Kidney capillary endothelial cell (primary cell): ENCODE measurements at regions not wholly inside any gene's neighbourhood (a gene's known extent, or its start where the extent isn't known, plus 50 kb on each side); places are given as distances from the start of the nearest gene placed in this dataset.

ENCODE experiments used
- DNase-seq: peaks from one replicate; pipeline ENCODE4 v3.0.0-alpha.2; 2018; ENCODE audit warnings: low spot score

DNA sequence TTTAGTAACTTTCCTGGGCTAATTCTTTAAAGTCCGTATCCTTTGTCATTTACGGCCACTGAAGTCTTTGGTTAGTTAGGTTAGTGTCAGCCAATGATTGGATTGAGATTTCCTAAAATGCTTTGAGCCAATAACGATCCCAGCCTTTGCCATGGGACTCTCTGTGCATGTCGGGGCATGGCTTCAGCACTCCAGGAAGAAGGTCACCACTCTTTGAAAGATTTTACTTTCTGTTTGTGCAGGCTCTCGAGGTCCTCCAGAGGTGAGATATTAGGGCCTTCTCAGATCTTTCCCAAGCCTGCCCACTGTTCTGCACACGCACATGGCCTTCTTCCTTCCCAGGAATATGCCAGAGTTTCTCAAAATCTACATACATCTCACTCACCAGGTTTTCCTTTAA is 153.7 kb upstream of the ARGLU1 start:
- no peak for DNase-seq

DNA sequence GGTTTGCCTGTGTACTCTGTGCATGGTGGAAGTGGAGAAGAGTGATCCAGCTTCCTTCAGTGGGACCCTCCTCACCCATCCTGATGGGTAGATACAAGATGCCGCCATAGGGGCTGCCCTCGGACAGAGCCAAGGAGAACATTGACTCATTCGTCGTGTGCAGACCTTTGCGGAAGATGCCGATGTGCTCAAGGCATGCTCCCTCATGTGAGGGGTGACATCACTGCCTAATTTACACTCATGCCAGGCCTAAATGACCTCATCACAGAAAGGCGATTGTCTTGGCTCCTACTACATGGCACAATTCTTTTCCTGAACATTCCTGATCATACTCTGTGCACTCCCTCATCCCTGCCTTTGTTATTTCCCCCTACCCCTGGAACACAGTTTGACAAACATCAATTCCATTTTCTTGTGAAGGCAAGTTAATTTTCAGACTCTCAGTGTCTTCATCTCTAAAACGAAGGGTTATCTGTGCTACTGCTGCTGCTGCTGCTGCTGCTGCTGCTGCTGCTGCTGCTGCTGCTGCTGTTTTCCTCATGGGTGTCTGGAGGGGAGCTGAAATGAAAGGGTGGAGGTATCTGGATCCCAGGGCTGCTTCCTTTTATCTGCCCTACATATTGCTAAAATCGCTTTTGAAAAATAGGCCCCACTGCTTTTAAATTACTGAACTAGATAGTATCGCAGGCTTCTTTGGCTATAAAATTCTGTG is 146.5 kb upstream of the ARGLU1 start:
- DNase-seq, result peak; percentile 48

DNA sequence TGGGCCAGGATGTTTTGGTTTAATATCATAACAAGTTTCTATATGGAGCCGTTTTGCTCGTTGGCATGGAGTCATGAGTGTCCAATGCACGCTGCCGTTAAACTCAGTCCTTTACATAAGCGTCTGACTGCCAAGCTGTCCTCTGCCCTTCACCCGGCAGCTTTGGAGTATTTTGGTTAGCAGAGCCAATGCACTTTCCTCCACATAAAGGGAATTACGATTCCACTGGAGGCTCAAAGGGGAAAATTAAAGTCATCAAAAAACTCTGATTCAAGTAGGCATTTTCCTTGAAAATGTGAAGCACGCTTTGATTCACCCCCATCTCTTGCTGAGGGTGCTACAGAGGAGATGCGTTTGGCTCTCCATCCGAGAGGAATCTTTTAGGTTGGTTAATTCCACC is 144.4 kb upstream of the ARGLU1 start:
- DNase-seq, result no peak

DNA sequence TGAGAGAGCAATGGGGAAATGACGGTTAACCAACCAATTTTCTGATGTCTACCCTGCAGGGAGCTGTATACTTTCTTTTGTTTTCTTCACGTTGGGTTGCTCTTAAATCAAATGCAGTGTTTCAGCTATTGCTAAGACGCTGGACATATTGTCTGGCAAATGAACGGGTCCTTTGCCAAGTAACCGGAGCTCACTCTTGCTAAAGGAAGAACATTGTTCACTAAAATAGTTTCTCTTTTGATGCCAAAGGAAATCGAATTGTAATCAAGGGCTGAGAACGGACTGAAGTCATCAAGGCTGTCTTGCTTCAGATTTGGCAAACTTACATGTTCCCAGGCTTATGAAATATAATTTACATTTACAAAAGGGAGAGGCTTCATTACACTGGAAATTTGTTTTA is 142.3 kb upstream of the ARGLU1 start:
- peak; percentile 42 for DNase-seq

DNA sequence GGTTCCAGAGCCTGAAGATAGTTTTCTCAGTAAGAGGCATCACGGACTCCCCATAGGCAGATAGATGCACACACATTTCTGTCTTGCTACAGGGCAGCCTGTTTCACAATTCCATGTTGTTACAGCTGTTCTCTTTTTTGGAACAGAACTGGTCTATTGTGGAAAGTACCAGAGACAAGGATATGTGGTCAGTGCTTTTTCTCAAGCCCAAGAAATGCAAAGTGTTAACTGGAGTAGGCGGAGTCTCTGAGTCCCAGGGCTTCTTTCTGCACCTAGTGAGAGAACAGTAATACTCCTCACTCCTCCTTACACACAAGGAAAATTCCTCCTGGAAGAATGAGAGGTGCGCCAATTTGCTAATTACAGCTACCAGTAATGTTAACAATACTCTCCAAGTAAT is 141.6 kb upstream of the ARGLU1 start:
- no peak for DNase-seq

DNA sequence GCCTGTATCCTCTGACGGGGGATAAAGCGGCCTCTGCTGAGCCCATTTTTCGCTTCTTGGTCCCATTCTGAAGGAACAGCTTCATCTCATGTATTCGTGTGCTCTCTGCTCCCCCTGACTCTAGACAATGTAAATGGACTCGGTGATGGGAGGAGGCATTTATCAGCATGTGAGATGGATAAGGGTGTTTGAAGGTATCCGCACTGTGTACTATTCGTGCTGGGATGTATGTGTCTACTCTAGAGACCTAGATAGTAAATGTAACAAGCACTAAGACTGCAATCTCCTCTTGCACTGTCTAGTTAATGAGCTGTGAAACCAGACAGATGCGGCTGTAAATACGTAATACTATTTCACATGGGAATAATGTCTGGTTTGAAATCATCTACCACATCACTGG is 134.6 kb upstream of the ARGLU1 start:
- DNase-seq, result no peak

DNA sequence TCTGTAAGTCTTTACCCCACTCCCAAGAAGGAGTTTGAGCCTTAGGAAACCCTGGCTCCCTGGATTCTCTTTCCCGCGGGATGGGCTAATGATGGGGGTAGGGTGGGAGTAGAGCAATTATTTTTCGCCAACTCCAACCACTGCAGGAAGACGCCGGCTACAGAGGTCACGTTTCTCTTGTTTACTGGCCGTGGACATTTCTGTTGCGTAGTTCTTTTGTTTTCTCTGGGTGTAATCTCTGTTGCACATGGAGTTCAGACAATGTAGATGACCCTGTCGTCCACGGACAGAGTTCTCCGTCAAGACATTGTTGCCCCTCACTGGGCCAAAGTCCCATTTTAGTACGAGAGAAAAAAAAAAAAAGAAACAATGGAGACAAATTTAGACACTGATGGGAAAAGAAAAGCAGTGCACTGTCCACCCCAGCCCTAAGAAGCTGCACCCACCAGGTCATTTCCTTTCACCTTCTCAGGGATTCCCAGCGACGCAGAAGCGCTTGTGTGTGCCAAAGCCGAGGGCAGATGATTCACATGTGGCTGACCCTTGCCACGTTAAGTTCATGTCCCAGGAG is 133.9 kb upstream of the ARGLU1 start:
- DNase-seq, result peak; percentile 55

DNA sequence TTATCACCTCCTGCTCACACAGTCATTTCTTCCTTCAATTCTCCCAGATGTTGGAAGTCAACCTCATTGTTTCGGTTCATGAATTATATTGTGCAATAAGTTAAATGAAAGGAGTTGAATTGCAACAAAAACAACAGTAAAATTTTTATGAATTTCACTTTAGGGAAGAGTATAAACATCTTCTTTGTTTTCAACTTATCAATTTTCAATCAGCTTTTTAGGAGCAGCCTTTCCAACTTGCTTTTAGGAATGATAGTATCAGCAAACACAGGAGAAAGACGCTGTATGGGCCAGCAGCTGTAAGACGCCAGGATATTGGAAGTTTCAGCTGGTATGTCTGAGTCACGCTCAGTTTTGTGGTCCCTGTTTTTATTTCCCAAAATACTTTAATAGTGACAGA is 132.5 kb upstream of the ARGLU1 start:
- DNase-seq, result no peak

DNA sequence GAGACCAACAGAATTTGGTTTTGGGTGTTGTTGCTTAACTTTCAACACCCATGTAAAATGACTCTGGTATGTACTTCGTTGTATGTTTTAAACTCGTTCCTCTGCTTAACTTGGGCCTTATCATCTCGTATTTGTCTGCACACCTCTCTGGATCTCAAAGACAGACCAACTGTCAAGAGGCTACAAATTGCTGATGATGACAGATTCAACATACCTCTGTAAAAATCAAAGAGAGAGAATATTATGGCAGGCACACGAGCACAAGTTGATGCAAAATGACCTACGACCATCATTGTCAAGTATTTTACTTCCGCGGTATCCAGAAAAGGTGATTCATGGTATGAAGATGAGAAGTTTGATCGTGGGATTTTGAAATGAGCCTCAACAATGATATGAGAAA is 132.1 kb upstream of the ARGLU1 start:
- no peak for DNase-seq

DNA sequence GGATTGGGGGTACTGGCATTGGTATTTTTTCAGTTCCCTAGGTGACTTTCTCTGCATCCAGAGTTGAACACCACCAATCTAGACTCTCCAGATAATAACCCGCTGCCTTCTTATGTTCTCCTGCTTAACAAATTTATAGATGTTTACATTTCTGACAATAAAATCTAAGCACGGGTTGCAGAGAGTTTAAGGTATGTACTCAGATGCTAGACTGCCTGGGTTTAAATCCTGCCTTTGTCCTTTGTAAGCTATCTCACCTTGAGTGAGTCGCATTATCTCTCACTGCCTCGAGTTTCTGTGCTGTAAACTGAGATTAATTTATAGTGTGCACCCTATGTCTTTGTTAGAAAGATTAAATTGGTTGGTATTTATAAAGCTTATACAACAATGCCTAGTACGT is 131.4 kb upstream of the ARGLU1 start:
- DNase-seq, result no peak

DNA sequence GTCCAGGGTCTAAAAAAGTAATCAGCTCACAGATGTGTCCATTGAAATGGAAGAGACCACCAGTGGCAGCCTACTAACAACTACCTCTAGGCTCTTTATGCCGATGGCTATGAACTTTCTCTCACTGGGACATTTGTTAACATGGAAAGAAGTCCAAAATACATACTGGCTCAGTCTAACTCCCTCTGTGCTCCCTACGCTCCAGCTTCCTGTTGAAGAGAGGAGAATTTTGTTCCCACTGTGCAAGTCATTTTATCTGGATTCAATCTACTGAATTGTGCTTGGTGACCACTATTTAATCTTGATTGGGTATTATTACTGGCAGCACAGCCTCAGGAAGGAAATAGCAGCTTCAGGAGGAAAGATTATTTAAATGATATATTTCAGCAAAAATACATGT is 128.8 kb upstream of the ARGLU1 start:
- DNase-seq, result no peak

DNA sequence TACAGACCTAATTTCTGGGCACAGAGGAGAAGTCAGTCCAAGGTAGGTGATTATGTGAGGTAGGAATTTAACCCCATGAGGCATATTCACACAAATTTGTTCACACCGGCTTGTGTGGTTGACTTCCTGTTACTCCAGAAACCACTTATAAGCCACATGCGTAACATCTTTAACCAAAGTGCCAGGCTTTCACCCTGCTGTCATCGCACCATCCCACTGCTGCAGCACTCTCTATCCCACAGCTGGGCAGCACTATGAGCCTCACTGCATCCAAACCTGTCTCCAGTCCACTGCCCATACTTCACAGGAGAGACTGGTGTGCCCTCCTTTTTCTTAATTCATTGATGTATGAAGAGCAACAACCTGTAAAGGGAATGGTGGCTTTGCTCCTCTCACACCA is 128.2 kb upstream of the ARGLU1 start:
- no peak for DNase-seq

DNA sequence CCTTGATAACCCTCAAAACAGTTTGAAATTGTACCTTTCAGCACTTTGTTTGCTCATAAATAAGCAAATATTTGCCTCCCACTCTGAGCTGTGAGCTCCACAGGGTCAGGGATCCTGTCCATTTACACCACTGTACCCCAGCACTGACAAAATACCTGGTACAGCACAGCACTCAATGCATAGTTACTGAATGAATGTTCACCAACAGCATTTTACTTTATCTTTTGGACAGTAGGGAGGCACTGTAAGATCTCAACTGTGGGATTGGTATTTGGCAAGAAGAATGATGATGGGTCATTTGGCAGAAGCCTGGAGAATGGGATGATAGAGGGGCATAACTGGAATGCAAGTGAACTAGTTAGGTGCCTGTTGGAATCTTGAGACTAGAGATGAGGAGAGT is 127.2 kb upstream of the ARGLU1 start:
- no peak for DNase-seq

DNA sequence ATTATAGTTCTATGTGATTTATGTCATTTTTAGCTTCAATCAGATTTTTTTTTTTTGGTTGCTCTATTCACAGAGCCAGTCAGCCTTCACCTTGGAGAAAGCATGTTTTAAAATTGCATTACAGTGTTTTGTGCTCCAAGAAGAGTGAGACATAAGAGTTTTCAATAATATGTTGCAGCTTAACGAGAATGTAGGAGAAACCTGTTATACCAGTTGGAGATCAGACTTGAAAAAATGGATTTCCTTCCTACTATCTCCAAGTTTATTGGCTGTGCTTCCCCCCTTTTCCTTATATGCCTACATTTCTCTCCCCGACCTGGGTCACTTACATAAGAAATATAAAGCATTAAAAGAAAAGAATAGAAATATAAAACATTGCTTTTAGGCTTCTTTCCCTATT is 123.9 kb upstream of the ARGLU1 start:
- DNase-seq, result no peak

DNA sequence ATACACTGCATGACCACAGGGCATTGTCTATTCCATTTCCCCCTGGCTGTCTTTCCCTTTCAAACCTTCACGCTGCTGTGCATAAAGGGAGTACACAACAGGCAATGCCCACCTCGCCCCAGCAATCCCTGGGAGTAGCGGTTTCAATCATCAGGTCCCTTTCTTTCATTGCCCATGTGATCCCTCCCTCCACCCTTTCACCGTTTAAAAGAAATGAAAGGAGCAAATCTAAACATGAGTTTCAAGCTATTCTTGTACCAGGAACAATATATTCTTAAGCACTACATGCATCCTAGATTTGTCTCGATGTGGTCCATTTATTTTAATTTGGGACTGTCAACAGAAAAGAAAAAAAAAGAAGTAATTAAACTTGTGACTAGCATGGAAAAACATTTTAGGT is 123.4 kb upstream of the ARGLU1 start:
- DNase-seq, result no peak

DNA sequence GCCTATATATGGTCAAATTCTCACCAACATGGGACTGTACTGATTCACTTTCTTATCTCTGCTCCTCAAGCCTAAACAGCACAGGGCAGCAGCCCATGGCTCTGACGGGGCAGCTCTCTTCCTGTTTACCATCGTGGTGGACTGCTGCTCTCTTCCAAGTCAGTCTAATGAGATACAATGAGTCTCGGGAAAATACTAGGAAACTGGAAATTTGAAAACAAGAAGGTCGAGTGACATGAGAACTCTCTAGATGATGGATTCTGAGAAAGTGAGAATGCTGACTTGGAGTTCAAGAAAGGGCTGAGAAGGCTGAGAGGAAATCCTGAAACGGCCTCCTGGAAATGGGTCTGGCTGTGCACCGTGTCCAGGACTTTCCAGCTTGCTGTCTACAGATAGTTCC is 122.8 kb upstream of the ARGLU1 start:
- peak; percentile 69 for DNase-seq

DNA sequence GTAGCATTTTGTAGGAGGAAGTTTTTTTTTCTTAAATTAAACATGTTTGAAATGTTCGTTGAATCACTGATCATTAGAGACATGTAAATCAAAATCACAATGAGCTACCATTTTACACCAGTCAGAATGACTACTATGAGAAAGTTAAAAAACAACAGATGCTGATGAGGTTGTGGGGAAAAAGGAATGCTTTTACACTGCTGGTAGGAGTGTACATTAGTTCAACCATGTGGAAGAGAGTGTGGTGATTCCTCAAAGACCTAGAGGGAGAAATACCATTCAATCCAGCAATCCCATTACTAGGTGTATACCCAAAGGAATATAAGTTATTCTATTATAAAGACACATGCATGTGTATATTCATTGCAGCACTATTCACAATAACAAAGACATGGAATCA is 122.0 kb upstream of the ARGLU1 start:
- DNase-seq, result no peak

DNA sequence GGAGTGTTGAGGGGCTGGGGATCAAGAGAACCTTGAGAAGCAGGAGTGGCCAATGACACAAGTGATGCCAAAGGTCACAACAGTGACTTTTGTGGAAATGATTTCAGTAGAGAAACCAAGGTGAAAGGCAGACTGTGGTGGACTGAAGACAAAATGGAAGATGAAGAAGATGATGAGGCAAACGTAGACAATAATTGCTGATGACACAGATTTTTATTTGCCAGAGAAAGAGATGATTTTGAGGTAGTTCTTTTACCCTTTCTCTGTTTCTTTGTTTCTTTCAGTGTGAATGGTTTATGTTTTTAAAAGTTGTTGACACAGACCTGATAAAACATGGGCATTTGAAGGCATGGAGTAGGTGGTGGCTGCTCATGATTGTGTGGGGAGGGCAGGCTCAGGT is 121.0 kb upstream of the ARGLU1 start:
- no peak for DNase-seq

DNA sequence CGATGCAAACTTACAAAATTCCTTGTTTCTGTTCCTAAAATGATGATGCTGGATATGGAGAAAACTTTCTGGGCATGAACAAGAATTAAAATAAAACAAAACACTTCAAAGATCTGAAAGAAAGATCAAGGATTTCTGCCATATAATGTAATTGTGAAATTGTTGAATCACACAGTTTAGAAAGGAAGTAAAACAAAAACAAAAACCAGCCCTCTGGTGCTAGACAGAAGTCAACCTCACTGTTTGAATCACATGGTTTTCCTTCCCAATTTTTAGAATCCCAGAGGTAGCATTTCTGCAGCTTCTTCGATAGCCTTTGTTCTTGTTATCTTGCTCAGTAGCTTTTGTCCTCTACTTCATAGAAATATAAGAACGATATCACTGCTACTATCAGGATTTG is 118.2 kb upstream of the ARGLU1 start:
- DNase-seq, result no peak

DNA sequence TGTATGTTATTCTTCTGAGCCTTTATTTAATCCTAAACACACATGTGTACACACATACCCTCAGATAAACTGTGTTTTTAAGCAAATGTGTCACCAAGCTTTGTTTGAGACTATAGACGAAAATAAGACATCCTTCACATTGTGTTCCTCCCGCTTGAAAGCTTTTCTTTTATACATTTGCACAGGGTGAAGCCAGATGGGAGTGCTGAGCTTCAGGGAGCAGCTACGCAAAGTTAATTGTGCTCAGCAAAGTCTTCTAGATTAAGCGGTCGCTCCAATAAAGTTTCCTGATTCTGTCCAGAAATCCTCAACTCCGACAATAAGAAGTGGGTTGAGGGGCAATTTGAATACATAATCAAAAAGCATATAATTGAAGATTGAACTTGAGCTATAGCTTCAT is 117.2 kb upstream of the ARGLU1 start:
- DNase-seq, result no peak

DNA sequence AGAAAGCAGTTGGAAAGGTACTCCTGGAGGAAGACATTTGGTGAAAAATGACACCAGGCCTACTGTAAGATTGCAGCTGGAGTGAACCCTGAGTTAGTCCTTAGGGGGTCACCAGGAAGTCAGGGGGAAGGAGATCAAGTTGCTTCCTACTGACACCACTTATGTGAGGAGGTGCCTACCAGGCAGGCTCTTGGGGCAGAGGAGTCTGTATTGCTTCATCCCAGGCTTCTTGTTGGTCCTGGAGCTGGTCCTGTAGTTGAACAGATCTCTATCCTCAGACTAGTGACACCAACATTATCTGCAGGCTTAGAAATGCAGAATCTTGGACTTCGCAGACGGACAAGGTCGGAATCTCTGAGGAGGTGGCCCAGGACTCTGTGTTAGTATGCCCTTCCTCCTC is 116.0 kb upstream of the ARGLU1 start:
- DNase-seq, result no peak

DNA sequence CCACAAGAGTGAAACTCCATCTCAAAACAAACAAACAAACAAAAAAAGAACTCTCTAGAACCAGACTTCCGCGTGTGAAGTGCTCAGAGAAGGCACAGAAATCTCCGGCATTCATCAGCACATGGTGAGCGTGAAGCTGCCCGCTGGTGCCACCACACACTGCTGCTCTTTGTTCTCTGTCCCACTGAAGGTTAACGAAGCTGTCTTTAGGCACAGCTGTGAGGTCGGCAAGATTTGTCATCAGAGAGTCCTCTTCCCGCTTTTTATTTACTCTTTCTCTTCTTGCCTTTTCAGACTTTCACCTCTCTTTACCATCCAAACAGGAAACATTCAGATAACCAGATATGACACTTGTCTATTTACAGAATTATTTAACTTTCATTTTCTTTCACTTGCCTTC is 115.2 kb upstream of the ARGLU1 start:
- DNase-seq, result no peak

DNA sequence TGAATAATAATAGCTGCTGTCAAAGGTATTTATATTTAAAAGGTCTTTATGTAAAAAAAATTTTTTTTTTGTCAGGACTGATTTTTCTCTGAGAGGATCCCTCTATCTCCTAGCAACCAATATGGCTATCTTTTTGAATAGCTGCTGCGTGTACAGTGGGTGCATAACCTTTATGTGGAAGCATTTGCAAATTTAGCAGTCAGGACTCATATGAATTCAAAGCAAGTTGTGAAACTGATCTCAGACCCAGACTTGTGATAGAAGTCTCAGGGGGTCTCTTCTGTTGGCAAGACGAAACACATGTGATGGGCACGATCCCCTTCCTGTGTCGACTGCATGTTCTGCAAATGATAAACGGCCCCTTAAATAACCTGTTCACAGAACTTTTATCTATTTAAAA is 114.1 kb upstream of the ARGLU1 start:
- no peak for DNase-seq

DNA sequence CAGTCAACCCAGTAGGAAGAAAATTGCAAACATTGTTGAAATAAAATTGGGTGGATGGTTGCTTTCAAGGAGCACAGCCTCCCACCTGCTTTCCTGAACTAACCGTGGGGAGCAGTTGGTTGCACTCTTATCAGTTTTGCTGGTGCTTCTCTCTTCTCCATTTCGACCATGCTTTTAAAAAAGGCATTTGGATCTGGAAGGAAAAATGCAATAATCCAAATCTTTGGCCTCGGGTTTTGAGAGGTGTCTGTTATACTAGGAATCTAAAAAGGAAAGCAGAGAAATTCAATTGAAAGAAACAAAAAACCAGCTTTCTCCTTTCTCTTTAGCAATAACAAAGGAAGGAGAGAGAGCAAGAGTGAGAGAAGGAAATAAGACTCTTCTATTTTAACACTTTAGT is 113.6 kb upstream of the ARGLU1 start:
- no peak for DNase-seq
